DND-41 (cell line): ENCODE measurements at regions not wholly inside any gene's neighbourhood (a gene's known extent, or its start where the extent isn't known, plus 50 kb on each side); places are given as distances from the start of the nearest gene placed in this dataset.

ENCODE experiments used
- ATAC-seq: fragments of 200-7000 bp; cut with Tn5 transposase; 3 replicates; pipeline ENCODE4 v1.9.1; 2021; ENCODE audit warnings: low read depth; ENCODE audit not compliant: insufficient read depth
- DNase-seq: peaks from one replicate; pipeline ENCODE4 v3.0.0-alpha.2; 2020
- H2AFZ ChIP-seq: 2 replicates; pipeline ENCODE4 v1.6.0; 2012; ENCODE audit warnings: low read depth, low read length
- H3K27ac ChIP-seq: 2 replicates; pipeline ENCODE4 v1.5.1; 2012; ENCODE audit warnings: low read length, inconsistent platforms
- H3K27me3 ChIP-seq: fragments of 200-600 bp; sonication (generic); 2 replicates; pipeline ENCODE4 v1.6.0; 2012; ENCODE audit warnings: low read length, mild to moderate bottlenecking, inconsistent platforms; ENCODE audit not compliant: insufficient read depth, poor library complexity
- H3K36me3 ChIP-seq: 2 replicates; pipeline ENCODE4 v1.5.1; 2012; ENCODE audit warnings: low read length, inconsistent platforms; ENCODE audit not compliant: insufficient read depth
- H3K4me1 ChIP-seq: 2 replicates; pipeline ENCODE4 v1.5.1; 2012; ENCODE audit warnings: mild to moderate bottlenecking, low read length; ENCODE audit not compliant: insufficient read depth
- H3K4me2 ChIP-seq: 2 replicates; pipeline ENCODE4 v1.6.0; 2012; ENCODE audit warnings: mild to moderate bottlenecking, moderate library complexity, low read length, inconsistent platforms; ENCODE audit not compliant: insufficient read depth
- H3K4me3 ChIP-seq, 2 experiments: fragments of 200-600 bp in 1 of 2; shearing (Covaris generic) in 1 of 2; 2 replicates each; pipeline ENCODE4 v1.5.1; 2012 to 2016; ENCODE audit warnings: inconsistent platforms in 2 of 2, low read length in 2 of 2, mild to moderate bottlenecking in 2 of 2, low read depth in 1 of 2, moderate library complexity in 1 of 2
- H3K79me2 ChIP-seq: 2 replicates; pipeline ENCODE4 v1.6.0; 2012; ENCODE audit warnings: low read length, inconsistent platforms; ENCODE audit not compliant: insufficient read depth
- H3K9ac ChIP-seq: 2 replicates; pipeline ENCODE4 v1.6.0; 2012; ENCODE audit warnings: low read depth, mild to moderate bottlenecking, inconsistent platforms, low read length, moderate library complexity
- H3K9me3 ChIP-seq: 2 replicates; pipeline ENCODE4 v1.5.1; 2012; ENCODE audit warnings: low read length, moderate library complexity, mild to moderate bottlenecking, inconsistent platforms; ENCODE audit not compliant: insufficient read depth, severe bottlenecking
- H4K20me1 ChIP-seq: 2 replicates; pipeline ENCODE4 v1.6.0; 2012; ENCODE audit warnings: low read length; ENCODE audit not compliant: insufficient read depth
- EZH2 ChIP-seq: IDR thresholded peaks from 3 replicates; pipeline ENCODE4 v1.6.1; 2012; ENCODE audit warnings: borderline replicate concordance, low read depth, mild to moderate bottlenecking, moderate library complexity, low read length, inconsistent platforms; ENCODE audit not compliant: severe bottlenecking
- TF ChIP-seq, protein P1 (sequence below): IDR thresholded peaks from 2 replicates; pipeline ENCODE4 v1.5.1; 2012; ENCODE audit warnings: borderline replicate concordance, low read length, moderate library complexity, mild to moderate bottlenecking; ENCODE audit not compliant: poor library complexity, severe bottlenecking; ENCODE audit errors: extremely low read depth

GRCh38 chr3:166285001-166285400 is 447.8 kb upstream of the BCHE start:
- H2AFZ ChIP-seq, result no peak overlapping the region
- H4K20me1 ChIP-seq, result no peaks in the 10 kb centered on the region
- no peak overlapping the region for H3K4me2 ChIP-seq
- H3K79me2 ChIP-seq, result no peaks in the 10 kb centered on the region
- H3K4me3 ChIP-seq, result no peak overlapping the region
- H3K9ac ChIP-seq, result no peak overlapping the region
- H3K27me3 ChIP-seq, result no peaks in the 10 kb centered on the region
- no peak overlapping the region for H3K27ac ChIP-seq
- no peak for TF ChIP-seq EZH2
- TF ChIP-seq, protein P1, sequence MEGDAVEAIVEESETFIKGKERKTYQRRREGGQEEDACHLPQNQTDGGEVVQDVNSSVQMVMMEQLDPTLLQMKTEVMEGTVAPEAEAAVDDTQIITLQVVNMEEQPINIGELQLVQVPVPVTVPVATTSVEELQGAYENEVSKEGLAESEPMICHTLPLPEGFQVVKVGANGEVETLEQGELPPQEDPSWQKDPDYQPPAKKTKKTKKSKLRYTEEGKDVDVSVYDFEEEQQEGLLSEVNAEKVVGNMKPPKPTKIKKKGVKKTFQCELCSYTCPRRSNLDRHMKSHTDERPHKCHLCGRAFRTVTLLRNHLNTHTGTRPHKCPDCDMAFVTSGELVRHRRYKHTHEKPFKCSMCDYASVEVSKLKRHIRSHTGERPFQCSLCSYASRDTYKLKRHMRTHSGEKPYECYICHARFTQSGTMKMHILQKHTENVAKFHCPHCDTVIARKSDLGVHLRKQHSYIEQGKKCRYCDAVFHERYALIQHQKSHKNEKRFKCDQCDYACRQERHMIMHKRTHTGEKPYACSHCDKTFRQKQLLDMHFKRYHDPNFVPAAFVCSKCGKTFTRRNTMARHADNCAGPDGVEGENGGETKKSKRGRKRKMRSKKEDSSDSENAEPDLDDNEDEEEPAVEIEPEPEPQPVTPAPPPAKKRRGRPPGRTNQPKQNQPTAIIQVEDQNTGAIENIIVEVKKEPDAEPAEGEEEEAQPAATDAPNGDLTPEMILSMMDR, result no peak
- ATAC-seq, result no peak
- H3K9me3 ChIP-seq, result peaks cover 3% of the 10 kb centered on the region
- DNase-seq, result no peak
- H3K4me1 ChIP-seq, result no peaks in the 10 kb centered on the region
- no peaks in the 10 kb centered on the region for H3K36me3 ChIP-seq

- no peaks in the 10 kb centered on the region for H3K36me3 ChIP-seq
- H3K4me1 ChIP-seq, result no peaks in the 10 kb centered on the region
- H3K27me3 ChIP-seq, result no peaks in the 10 kb centered on the region
- TF ChIP-seq, protein P1, result no peak
- no peak for TF ChIP-seq EZH2
- no peak overlapping the region for H3K4me3 ChIP-seq
- H3K27ac ChIP-seq, result no peak overlapping the region
- no peaks in the 10 kb centered on the region for H3K79me2 ChIP-seq
- H2AFZ ChIP-seq, result no peak overlapping the region
- no peak overlapping the region for H3K9ac ChIP-seq
- ATAC-seq, result no peak
- H3K9me3 ChIP-seq, result peaks cover 3% of the 10 kb centered on the region
- DNase-seq, result no peak
- H3K4me2 ChIP-seq, result no peak overlapping the region
- no peaks in the 10 kb centered on the region for H4K20me1 ChIP-seq
Measured at GRCh38 chr3:166283840-166284239, 446.6 kb upstream of the BCHE start.

DNA sequence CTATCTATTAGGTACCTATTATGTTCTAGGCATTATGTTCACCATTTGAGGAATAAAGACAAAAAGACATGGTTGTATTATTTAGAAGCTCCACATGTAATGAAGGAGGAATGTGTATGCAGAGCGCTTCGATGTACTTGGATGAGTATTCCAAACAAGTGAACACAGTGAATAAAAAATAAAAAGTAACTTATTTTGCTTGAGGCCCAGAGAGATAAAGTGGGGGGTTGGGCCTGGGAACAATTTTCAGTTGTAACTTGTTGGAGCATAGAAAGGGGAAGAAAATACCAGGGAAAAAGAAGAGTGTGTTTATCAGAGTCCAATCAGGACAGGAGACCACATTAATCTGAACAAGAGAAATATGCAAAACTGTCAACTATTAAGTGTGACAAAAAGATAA is 445.7 kb upstream of the BCHE start:
- Histone ChIP-seq H3K79me2 (no peaks in the 10 kb centered on the region), H2AFZ (no peak overlapping the region), H3K9me3 (peaks cover 3% of the 10 kb centered on the region), H3K9ac (no peak overlapping the region), H3K4me2 (no peak overlapping the region), H3K36me3 (no peaks in the 10 kb centered on the region), H3K27ac (no peak overlapping the region), H3K4me1 (no peaks in the 10 kb centered on the region), H3K27me3 (no peaks in the 10 kb centered on the region), H4K20me1 (no peaks in the 10 kb centered on the region), H3K4me3 (no peak overlapping the region)
- ATAC-seq (no peak), DNase-seq (no peak)
- TF ChIP-seq, protein P1, result no peak
- TF ChIP-seq EZH2, result no peak

DNA sequence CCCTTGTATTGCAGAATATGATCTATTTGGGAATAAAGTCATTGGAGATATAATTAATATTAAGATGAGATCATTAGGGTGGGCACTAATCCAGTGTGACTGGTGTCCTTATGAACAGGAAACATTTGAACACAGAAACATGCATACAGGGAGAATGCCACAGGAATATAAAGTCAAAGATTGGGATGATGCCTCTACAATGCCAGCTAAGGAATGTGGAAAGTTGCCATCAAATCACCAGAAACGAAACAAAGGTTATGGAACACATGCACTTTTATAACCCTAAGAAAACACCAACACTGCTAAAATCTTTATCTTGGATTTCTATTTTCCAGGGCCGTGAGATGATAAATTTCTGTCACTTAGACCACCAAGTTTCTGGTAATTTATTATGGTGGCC is 442.4 kb upstream of the BCHE start:
- H3K27me3 ChIP-seq, result no peaks in the 10 kb centered on the region
- TF ChIP-seq EZH2, result no peak
- TF ChIP-seq, protein P1, result no peak
- H2AFZ ChIP-seq, result no peak overlapping the region
- H3K79me2 ChIP-seq, result no peaks in the 10 kb centered on the region
- H3K36me3 ChIP-seq, result no peaks in the 10 kb centered on the region
- H3K9me3 ChIP-seq, result no peaks in the 10 kb centered on the region
- no peaks in the 10 kb centered on the region for H3K4me1 ChIP-seq
- H3K4me2 ChIP-seq, result no peak overlapping the region
- H3K9ac ChIP-seq, result no peak overlapping the region
- no peak for ATAC-seq
- H4K20me1 ChIP-seq, result no peaks in the 10 kb centered on the region
- no peak overlapping the region for H3K4me3 ChIP-seq
- H3K27ac ChIP-seq, result no peak overlapping the region
- no peak for DNase-seq
